Uterus (tissue), 3 donors: ENCODE measurements at regions not wholly inside any gene's neighbourhood (a gene's known extent, or its start where the extent isn't known, plus 50 kb on each side); places are given as distances from the start of the nearest gene placed in this dataset.

Experiments
- DNase-seq, 2 donors: peaks; one replicate each; pipeline ENCODE4 v3.0.0-alpha.2; 2019 to 2020
- H3K27ac ChIP-seq, 2 donors: fragments of 200-600 bp; sonication (generic); 1 replicate in 1 of 2; 2 replicates in 1 of 2; pipeline ENCODE4 v1.5.1; 2016 to 2018
- H3K27me3 ChIP-seq, 2 donors: fragments of 200-600 bp; sonication (generic); one replicate each; pipeline ENCODE4 v1.5.1; 2018 to 2019; ENCODE audit warnings: control low read depth in 1 of 2
- H3K36me3 ChIP-seq, 2 donors: fragments of 200-600 bp; sonication (generic); one replicate each; pipeline ENCODE4 v1.5.1; 2019; ENCODE audit warnings: control low read depth in 1 of 2
- H3K4me1 ChIP-seq, 2 donors: fragments of 200-600 bp; sonication (generic); one replicate each; pipeline ENCODE4 v1.5.1; 2018 to 2019; ENCODE audit warnings: control low read depth in 1 of 2
- H3K4me3 ChIP-seq, 2 donors: fragments of 200-600 bp; sonication (generic); 1 replicate in 1 of 2; 2 replicates in 1 of 2; pipeline ENCODE4 v1.5.1; 2018 to 2019; ENCODE audit warnings: mild to moderate bottlenecking in 1 of 2
- H3K9me3 ChIP-seq, 2 donors: fragments of 200-600 bp; sonication (generic); one replicate each; pipeline ENCODE4 v1.5.1; 2019; ENCODE audit warnings: control low read depth in 1 of 2
- CTCF ChIP-seq, 4 experiments: fragments of 200-600 bp in 2 of 4; fragments of 450-650 bp in 2 of 4; sonication (generic) in 2 of 4; IDR thresholded peaks; one replicate each; pipeline ENCODE4 v1.5.1; 2016 to 2019; ENCODE audit warnings: antibody characterized with exemption in 4 of 4, mild to moderate bottlenecking in 2 of 4, moderate library complexity in 1 of 4
- POLR2A ChIP-seq, 2 donors: fragments of 450-650 bp; IDR thresholded peaks; one replicate each; pipeline ENCODE4 v1.6.1; 2016; ENCODE audit warnings: antibody characterized with exemption in 2 of 2, mild to moderate bottlenecking in 1 of 2, moderate library complexity in 1 of 2
- intact Hi-C: fragments of 100-400 bp; cut with DNase I; formaldehyde crosslinking; loops from one replicate; pipeline ENCODE4 v1.15.1; 2023; ENCODE audit warnings: low total_unique reads
- donor health status: DM: yes; HTN: yes; CAD: no.

- no peak for DNase-seq
- Histone ChIP-seq H3K4me1 (no peaks in the 10 kb centered on the region), H3K36me3 (no peaks in the 10 kb centered on the region), H3K27me3 (no peaks in the 10 kb centered on the region), H3K9me3 (no peaks in the 10 kb centered on the region), H3K4me3 (no peak overlapping the region), H3K27ac (no peak overlapping the region)
- intact Hi-C loops, result no loop called here
- TF ChIP-seq POLR2A (IDR thresholded peaks at IDR 0.05), result no peak
- TF ChIP-seq CTCF (IDR thresholded peaks at IDR 0.05), result no peak
Measured at GRCh38 chr13:91280801-91281200, 66.7 kb upstream of the MIR17HG start.

GRCh38 chr13:91284335-91284734 lies 63.2 kb upstream of the MIR17HG start:
- Histone ChIP-seq H3K4me1 (no peaks in the 10 kb centered on the region), H3K4me3 (no peak overlapping the region), H3K27ac (no peak overlapping the region), H3K9me3 (no peaks in the 10 kb centered on the region), H3K36me3 (no peaks in the 10 kb centered on the region), H3K27me3 (no peaks in the 10 kb centered on the region)
- intact Hi-C loops, result no loop called here
- no peak for TF ChIP-seq CTCF (IDR thresholded peaks at IDR 0.05)
- no peak for TF ChIP-seq POLR2A (IDR thresholded peaks at IDR 0.05)
- no peak for DNase-seq

GRCh38 chr13:91286317-91286716 lies 61.2 kb upstream of the MIR17HG start:
- DNase-seq, result no peak
- intact Hi-C loops, result no loop called here
- H3K27me3 ChIP-seq, result no peaks in the 10 kb centered on the region
- no peaks in the 10 kb centered on the region for H3K36me3 ChIP-seq
- H3K4me3 ChIP-seq, result no peak overlapping the region
- H3K9me3 ChIP-seq, result no peaks in the 10 kb centered on the region
- no peak overlapping the region for H3K27ac ChIP-seq
- no peaks in the 10 kb centered on the region for H3K4me1 ChIP-seq
- TF ChIP-seq CTCF (IDR thresholded peaks at IDR 0.05) (no peak), POLR2A (IDR thresholded peaks at IDR 0.05) (no peak)

GRCh38 chr13:91291078-91291477 lies 56.4 kb upstream of the MIR17HG start:
- Histone ChIP-seq H3K4me1 (no peaks in the 10 kb centered on the region), H3K36me3 (no peaks in the 10 kb centered on the region), H3K27me3 (no peaks in the 10 kb centered on the region), H3K4me3 (no peak overlapping the region), H3K27ac (no peak overlapping the region), H3K9me3 (no peaks in the 10 kb centered on the region)
- TF ChIP-seq POLR2A (IDR thresholded peaks at IDR 0.05), result no peak
- no peak for TF ChIP-seq CTCF (IDR thresholded peaks at IDR 0.05)
- intact Hi-C loops, result no loop called here
- DNase-seq, result no peak

- Histone ChIP-seq H3K36me3 (no peaks in the 10 kb centered on the region), H3K27ac (no peak overlapping the region), H3K4me3 (no peak overlapping the region), H3K27me3 (no peaks in the 10 kb centered on the region), H3K4me1 (no peaks in the 10 kb centered on the region), H3K9me3 (no peaks in the 10 kb centered on the region)
- TF ChIP-seq POLR2A (IDR thresholded peaks at IDR 0.05), result no peak
- no peak for TF ChIP-seq CTCF (IDR thresholded peaks at IDR 0.05)
- no peak for DNase-seq
- intact Hi-C loops, result no loop called here
Measured at GRCh38 chr13:91292630-91293221, 54.8 kb upstream of the MIR17HG start.
